GM18519 (cell line): ENCODE measurements at regions not wholly inside any gene's neighbourhood (a gene's known extent, or its start where the extent isn't known, plus 50 kb on each side); places are given as distances from the start of the nearest gene placed in this dataset.

Experiments used
- ATAC-seq: cut with Tn5 transposase; IDR thresholded peaks from one replicate; pipeline ENCODE4 v1.9.1; 2021; ENCODE audit warnings: mild to moderate bottlenecking, moderate library complexity; ENCODE audit not compliant: unreplicated experiment, low FRiP score

GRCh38 chr10:58994226-58995057, 182.0 kb upstream of the PHYHIPL start:
- no peak for ATAC-seq

DNA sequence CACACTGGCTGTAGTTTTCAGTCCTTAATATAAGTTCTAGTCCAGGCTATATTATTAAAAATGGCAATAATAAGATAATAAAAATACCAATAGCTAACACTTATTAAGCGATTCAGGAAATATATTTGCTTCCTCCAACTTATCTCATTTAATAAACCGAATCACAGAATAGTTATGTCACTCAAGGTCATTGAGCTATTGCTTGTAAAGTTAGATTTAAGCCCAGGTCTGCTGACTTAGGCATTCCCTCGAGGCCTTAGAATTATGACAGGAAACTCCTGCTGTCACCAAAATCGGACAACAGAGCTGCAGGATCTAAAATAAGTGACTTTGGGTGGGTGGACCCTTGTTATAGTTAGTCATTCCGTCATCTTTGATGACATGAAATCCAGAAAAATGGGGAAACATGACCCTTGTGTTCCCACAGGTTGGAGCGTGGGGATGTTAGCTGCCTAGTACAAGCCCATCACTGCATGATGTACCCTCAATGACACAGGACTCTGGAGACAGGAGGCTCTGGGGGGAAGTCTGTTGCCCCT, 181.3 kb upstream of the PHYHIPL start:
- ATAC-seq = no peak

- no peak for ATAC-seq
Measured at GRCh38 chr10:58996063-58996462, 180.4 kb upstream of the PHYHIPL start.

DNA sequence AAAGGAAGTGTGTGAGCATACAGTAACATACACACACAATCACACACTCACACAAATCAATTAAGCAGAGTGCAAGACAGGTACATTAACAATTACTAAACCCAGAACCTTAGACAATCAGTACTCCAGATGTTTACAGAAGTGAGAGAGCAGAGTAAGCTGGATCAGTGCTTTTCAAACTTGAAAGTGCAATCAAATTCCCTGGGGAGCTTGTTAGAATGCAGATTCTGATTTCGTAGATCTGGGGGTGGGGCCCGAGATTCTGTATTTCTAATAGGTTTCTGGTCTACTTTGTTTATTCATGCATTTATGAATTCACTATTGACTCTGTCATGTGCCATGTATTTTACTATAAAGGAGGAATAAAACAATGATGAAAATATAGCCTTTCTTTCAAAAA, 179.6 kb upstream of the PHYHIPL start:
- no peak for ATAC-seq

DNA sequence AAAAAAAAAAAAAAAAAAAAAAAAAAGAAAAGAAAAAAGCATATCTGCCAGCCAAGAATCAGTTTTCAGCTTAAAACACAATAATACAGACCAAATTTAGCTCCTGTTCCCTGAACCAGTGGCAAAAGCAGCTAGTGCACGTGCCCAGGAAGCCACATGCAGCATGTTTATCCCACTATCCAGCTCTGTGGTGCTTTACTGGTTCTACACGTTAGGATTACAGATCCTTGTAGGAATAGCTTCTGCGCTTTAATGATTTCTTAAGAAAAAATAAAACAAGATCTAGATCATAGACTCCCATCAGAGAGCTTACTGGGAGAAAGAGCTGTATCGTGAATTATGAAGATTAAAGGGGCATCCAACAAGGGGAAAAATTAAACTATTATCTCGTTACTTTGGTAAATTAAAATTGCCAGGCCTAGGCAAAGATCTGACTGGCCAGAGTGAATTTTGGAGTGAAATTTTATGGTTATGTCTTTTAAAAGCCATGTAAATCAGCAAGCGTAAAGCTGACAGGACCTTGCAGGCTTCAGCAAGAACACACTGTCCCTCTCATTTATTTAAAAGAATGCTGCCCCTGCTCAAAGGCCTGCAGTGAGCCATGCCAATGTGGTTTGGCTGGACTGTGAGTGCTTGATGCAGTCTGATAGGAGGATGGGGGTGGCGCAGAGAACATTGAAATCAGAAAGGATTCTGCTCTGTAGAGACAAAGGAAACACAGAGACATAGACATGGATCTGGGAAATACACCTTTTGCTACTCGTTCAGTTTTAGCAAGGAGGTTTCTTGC, 177.3 kb upstream of the PHYHIPL start:
- ATAC-seq = no peak

- ATAC-seq = no peak
Measured at GRCh38 chr10:59000162-59000825, 176.1 kb upstream of the PHYHIPL start.

DNA sequence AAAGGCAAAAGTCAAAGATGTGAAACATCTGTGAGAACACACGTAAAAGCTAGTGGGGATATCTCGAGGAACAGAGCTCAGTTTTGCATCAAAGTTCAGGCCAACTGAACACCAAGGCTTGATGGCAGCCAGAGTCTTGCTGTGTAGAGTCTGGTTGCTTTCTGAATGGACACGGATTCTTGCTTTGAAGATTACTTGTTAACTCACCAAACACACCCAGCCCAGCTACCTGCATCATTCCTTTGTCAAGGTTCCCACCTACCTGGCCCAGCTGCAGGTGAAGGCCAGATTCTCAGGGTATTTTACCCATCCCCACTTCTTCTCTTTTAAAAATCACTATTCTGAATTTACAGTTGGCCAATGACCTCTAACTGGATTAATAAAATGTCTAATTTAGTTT, 174.4 kb upstream of the PHYHIPL start:
- no peak for ATAC-seq

DNA sequence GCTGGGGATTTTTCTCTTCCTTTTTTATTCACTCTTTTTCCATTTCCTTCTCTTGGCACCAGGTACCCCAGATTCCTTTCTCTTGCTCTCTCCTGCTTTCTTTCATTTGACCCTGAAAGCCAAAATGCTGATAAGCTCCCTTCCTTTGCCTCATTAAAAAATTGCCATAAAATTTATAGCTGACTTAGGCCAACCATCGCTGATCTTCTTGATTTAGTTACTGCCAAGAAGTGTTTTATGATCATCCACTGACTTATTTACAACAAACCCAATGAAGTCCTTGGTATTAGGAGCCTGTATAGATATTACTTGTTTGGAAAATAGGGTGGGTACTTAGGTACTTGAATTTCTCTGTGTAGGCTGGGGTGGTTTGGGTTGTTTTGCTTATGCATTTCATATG, 173.2 kb upstream of the PHYHIPL start:
- no peak for ATAC-seq

- ATAC-seq = no peak
Measured at GRCh38 chr10:59004392-59004791, 172.1 kb upstream of the PHYHIPL start.

DNA sequence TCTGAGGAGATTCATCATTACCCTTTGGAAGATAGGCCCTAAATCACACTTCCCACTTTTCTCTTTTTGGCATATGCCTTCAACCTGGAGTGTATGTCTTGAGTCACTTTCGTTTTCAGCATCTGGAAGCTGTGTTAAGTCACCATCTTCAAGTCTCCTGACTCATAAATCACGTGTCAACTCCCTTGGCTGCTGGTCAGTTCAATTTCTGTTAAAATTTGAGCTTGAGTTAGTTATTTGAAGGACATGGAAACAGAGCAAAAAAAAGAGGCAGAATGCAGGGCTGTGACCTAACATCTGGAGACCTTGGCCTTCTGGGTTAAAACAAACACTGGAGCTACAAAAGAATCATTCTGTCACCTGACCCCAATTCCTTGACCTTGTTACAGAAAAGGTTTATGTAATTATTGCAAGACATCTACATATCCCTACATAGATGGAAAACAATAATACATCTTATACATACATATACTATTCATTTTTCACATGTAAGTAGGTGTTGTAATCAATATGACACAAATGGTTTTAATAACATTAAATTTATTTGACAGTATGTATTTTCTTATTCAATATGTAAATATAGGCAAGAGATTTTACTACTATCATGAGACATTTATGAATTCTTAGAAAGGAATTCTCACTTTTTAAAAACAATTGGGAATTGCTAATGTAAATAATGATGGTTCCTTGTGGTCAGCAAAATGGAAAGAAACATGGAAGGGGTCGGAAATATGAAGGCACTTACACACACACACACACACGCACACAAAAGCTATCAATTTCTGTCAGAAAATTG, 169.7 kb upstream of the PHYHIPL start:
- ATAC-seq = no peak

GRCh38 chr10:59007307-59008025, 169.0 kb upstream of the PHYHIPL start:
- ATAC-seq = no peak

DNA sequence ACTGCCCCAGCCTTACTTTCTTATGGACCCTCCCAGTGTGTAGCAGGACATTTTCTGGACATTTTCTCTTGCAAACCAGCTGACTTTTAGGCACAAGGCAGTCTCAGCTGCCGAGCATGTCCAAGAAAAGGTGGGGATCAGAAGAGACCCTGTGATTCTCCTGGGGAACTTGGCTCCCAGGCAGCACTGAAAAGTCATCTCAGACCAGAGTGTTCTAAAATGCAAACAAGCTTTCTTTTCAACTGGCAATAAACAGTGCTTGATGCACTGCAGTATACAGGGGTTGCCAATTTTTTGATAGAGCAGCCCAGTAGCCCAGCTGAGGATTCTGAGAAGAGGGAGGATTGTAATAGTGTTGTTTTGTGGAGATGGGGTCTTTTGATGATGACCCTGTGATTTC, 168.0 kb upstream of the PHYHIPL start:
- no peak for ATAC-seq

- no peak for ATAC-seq
Measured at GRCh38 chr10:59011972-59012632, 164.3 kb upstream of the PHYHIPL start.

DNA sequence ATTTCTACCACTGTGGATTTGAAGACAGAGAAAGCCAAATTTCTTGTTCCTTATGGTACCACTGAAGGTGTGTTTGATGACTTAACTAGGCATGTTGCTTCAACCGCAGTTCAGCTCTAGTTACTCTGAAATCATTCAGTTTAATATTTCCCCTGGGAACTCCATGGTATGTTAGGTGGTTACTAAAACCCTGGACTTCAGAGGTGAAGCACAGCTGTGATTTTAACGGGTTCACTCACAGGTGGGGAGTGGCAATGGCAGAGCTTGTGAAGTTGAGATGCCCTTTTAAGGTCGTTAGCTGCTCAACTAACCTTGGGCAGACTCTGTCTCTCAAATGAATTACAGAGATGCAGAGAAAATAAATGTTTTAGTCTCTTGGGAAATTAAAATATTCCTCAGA, 163.6 kb upstream of the PHYHIPL start:
- no peak for ATAC-seq

DNA sequence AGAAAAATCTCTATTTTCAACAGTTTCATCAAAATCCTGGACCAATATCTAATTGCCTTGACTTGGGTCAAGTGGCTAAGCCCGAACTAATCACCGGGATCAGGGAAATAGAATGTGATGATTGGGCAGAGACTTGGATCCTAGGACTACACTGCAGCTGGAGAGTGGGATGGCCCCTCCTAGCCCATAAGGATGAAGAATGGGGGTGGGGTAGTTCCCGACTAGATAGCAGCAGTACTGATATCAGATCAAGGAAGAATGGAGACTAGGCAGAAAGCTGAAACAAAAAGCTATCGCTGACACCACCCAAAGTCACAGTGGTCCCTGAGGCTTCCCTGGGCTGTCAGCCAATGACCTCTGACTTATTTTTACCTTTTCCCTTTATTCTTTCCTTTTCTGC, 160.4 kb upstream of the PHYHIPL start:
- ATAC-seq = no peak

DNA sequence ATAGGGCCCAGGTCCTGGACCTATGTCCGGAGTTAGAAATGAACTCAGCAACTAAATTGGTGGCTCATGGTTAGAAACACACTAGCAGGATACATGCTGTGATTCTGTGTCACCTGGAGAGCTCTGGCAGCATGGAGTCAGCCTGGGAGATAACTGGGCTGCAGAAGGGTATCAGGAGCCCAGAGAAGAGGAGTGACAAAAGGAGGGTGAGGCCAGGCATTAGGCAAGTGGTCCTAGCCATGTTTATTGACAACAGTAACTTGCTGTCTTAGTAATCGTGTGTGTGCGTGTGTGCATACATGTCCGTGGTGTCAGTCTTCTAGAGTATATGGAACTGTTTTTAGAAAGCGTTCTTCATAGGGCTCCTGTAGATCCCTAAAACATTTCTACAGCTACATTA, 157.5 kb upstream of the PHYHIPL start:
- no peak for ATAC-seq

- no peak for ATAC-seq
Measured at GRCh38 chr10:59019603-59020002, 156.8 kb upstream of the PHYHIPL start.

DNA sequence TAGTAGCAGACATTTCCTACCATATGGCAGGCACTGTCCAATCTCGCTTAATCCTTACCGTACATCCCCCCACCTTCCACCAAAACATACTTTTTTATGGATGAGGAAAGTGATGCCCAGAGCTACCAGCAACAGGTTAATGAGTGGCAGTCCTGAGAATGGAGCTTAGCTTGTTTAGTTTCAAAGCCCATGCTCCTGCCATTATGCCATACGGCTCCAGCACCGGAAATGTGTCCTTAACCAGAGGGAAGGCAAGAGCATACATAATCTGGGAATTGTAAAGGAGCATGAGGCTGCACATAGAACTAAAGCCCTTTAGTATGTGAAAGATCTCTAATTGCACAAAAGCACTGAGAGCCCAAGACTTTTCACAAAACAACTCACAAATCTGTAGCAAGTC, 155.9 kb upstream of the PHYHIPL start:
- ATAC-seq = no peak
